ENCODE measurements at regions not wholly inside any gene's neighbourhood (a gene's known extent, or its start where the extent isn't known, plus 50 kb on each side); places are given as distances from the start of the nearest gene placed in this dataset.

DNA sequence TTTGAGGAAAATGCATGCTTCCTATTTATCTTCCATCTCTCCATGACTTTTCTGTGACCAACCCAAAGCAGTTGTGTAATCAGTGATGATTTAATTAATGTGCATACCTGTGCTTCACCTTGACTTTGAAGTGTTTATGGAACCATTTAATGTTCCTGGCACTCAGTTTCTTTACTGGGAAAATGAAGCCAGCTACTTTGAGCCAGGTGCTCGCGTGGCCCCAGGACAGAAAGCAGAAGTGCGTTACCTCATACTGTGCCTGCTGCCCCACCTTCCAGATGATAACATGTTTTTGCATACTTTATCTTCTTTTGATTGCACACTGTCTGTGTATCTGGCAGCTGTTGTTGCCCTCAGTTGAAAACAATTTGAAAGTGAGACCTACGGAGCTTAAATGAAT lies 61.3 kb downstream of the PMAIP1 start:
- no peak for DNase-seq

DNA sequence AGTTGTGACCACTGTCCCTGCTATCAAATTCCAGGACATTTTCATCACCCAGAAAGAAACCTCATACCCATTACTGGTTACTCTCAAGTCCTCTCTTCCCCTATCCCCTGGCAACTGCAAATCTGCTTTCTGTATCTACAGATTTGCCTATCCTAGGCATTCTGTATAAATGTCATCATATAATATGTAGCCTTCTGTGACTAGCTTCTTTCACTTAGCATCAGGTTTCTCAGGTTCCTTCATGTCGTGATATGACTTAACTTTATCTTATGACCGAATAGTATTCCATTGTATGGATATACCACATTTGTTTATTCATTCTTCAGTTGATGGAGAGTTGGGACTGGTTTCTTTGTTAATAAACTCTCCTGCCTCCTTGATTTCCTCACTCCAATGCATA lies 60.5 kb downstream of the PMAIP1 start:
- DNase-seq = no peak

DNA sequence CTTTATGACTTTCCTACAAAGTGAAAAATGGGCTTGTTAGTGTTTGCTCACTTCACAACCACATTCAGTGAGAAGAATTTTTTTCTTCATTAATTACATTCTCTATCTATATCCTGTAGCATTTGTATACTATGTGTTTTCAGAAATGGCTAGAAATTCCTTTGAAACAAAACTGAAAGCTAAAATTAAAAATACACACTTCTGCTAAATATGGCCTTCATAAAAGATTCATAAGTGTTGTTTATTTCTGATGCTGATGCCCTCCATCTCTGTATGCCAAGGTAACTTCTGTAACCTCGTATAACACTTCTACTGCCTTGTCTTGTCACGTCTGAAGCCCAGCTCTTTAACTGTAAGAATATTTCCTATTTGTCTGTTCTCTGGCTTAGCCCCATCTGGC lies 59.8 kb downstream of the PMAIP1 start:
- DNase-seq = no peak

DNA sequence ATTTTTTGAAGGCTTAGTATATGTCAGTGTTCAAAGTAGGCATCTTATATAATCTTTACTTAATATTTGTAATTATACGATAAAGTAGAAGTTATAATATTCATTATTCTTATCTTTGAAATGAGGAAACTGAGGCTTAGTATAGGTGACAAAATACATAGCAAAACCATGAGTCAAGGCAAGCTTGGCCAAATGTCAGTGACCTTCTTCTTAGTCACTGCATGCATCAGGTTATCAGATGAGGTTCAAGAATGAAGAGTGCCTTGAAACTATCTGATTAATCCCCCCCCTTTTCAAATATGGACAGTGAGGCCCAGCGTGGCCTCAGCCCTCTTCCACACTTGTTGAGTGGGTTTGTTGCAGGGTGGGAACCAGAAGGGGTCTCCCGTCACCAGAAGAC lies 59.3 kb downstream of the PMAIP1 start:
- no peak for DNase-seq

DNA sequence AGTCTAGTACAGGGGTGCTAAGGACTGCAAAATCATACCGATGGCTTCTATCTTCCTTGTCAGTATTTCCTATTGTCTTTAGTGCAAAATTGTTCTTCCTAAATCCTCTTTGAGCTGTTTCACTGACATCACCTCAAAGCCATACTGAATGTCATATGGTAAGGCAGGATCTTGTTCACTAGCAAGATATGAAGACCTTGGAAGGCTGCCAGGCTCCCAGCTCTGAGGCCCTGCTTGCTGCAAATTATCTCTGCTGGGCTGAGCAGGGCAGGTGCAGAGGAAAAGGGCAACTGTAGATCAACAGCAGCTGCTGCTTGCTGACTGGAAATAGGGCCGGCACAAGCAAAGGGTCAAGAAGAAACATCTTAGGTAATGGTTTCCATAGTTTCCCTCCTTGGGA lies 58.2 kb downstream of the PMAIP1 start:
- peak; percentile 54 for DNase-seq

DNA sequence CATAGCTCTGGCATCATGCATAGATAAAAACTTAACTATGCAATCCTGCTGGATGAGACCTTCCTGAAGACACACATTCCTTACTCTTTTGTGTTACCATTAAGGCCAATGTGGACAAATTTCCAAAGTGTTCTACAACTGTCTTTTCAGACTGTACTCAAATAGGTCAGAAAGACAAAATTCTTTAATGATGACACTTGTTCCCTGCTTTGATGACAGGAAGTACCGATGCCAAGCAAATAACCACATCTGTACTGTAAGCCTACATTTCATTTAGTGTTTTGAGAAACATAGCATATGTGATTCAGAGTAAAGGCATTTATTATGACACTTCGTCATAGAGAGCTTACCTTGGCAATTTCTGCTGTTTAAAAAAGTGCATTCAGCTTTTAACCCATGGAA lies 55.0 kb downstream of the PMAIP1 start:
- no peak for DNase-seq

DNA sequence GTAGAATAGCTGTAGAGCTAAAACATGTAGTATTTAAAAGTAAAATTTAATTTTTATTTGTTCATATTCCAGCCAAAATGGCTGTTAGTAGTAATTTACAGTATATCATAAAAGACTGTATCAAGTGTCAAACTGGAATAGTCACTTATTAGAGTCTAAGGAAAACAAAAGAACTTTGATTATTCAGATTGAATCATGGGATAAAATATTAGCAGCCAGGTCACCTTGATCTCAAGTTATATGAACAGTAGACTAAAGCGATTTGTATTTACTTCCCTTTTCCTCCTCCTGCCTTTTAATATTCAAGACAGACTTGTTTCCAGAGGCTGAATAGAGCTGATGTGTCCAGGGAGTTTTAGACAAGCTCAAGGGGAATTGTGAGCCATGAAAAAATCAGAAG lies 54.4 kb downstream of the PMAIP1 start:
- no peak for DNase-seq

Data from muscle of arm (tissue), 1 donor.